ENCODE measurements at regions not wholly inside any gene's neighbourhood (a gene's known extent, or its start where the extent isn't known, plus 50 kb on each side); places are given as distances from the start of the nearest gene placed in this dataset.
A peak's percentile ranks its signal among the peaks of the same experiment; 100 is the strongest.
"Not testable (repeated sequence)": the region's sequence is repeated elsewhere in the genome, so short reads cannot be mapped to it uniquely, and the experiment has no call there.

DNA sequence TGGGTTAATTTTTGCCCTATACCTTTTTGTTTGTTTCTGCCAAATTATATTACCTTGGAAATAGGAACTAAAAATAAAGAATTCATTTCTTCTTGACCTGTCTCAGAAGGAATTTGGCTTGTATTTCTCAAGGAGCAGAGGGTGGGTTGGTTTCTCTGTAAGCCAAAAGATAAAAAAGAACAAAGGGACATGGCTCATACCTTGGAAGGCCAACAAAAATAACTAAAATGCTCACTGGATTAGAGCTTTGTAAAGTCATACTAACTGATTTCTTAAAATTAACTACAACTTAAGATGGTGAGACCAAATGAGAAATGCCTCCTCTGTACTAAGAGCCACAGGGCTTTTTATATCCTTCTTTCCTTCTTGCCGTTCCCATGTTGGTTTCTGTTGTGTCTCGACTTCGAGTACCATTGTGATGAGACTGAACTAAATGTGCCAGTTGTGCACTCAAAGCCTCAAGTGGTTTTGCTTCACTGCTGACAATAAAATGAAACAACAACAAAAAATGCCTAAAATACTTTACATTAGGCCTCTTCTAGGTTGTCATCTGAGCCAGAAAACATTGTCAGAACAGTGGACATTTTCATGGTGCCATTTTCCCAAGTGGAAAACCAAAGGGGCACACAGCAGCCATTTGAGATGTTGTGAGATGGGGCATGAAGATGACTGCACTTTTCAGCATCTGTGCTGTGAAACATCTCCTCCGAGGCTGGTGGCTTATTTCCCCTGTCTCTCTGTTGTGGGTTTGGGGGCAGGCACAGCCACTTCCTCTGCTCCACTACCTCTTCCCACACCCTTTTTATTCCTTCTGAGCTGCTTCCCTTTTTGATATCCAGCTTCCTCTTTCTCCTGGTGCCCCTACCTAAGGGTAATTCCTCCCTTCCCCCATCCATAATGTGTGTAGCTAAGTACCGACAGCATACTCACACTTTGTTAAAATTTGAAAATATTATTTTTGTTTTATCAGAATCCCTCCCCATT is 51.8 kb upstream of the AGR3 start:
- DNase-seq, result no peak

DNA sequence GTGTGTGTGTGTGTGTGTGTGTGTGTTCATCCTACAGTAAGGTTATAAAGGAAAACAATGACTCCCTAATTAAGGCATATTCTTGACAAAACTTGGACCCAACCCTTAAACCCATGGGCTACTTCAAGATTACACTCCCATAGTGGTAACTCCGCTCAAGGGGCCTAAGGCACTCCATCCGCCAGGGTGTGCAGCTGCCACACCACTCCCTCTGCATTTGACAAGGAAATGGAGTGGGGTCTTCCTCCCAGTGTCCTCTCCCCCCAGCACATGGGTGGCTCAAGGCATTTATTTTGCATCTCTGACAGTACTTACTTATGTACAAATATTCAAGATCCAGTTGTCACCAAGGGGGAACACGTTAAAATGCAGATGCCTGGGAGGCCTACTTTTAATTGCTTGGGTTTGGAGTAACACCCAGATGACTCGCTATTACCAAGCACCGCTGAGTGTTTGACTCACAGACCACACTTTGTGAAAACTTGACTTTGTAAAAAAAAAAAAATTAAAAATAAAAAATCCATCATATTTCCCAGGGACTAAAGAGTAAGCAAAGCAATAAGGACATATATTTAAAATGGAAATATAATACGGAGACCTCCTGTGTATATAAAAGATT is 53.0 kb upstream of the AGR3 start:
- peak; percentile 9 for DNase-seq

DNA sequence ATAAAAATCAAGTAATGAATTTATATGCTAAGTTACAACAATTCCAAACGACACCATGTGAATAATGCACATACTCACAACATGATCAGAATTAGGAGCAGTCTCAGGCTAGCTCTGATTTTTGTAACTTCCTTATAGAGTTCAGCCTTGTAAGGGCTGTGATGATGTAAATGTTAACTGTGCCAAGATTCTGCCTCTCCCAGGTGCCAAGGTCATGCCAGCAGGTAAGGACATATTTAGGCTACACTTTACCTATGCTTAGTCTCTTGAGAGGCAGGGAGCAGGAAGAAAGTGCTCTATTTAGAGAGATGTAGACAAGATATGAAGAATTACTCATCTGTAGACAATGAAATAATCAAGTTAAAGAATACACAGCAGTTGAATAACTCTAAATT is 53.6 kb upstream of the AGR3 start:
- no peak for DNase-seq

DNA sequence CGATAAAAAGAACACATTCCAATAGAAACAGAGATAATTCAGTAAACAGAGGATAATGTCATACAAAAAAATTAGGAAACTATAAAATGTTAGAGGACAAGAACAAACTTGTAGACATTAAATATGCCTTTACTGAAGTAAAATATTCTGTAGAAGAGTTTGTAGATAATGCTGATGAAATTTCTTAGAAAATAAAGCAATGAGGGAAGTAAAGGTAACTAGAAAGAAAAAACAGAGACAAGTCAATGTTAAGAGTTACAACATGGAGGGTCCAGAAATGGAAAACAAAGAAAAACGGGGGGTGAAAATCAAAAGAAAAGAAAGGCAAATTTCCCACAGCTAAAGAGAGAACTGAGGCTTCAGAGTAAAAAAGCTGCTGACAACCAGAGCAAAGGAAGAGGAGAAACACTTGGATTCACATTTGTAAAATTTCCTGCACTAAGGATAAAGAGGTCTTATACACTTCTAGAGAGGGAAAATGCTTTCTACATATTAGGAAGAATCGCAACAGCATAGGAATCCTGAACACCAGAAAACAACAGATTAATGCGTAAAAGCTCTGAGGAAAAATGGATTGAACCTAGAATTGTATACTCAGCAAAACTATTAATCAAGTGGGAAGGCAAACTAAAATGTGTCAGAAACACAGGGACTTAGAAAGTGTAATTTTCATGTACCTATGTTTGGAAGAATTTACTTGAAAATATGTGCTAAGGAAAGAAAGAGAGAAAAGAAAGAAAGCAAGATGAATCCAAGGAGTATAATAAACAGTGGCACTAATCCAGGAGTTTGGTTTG is 55.0 kb upstream of the AGR3 start:
- DNase-seq, result no peak

DNA sequence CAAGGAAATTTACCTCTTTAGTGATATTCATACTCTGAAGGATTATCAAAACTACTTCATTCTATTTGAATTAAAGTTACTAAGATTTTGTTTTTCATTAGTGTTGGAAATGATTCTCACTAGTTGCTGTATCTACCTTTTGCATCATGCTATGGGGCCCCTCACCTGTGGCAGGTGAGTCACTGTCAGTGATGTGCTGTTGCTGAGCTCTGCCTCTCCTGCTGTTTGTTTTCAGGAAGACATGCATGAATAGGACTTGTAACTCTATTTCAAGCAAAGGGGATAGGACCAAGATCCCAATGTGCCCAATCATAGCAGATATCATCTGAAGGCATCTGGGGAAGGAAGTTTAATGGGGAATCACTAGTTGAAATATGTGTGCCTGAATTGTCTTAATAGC is 57.4 kb upstream of the AGR3 start:
- no peak for DNase-seq

DNA sequence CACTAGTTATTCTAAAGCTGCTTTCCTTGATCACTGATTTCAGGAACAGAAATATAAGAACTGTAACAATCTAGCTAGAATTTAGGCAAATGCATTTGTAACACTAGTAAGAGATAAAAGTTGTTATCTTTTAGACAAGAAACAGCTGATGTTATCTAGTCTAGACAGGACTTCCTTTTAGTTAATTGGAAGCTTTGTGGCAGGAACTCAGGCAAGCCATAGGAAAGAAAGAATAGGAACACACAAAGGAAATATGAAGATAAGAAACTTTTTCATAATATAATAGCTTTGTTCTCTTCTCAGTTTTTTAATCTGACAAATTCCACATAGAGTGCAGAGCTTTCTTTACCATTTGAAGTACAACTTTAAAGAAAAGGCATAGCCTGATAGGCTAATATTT is 59.0 kb upstream of the AGR3 start:
- DNase-seq, result no peak

DNA sequence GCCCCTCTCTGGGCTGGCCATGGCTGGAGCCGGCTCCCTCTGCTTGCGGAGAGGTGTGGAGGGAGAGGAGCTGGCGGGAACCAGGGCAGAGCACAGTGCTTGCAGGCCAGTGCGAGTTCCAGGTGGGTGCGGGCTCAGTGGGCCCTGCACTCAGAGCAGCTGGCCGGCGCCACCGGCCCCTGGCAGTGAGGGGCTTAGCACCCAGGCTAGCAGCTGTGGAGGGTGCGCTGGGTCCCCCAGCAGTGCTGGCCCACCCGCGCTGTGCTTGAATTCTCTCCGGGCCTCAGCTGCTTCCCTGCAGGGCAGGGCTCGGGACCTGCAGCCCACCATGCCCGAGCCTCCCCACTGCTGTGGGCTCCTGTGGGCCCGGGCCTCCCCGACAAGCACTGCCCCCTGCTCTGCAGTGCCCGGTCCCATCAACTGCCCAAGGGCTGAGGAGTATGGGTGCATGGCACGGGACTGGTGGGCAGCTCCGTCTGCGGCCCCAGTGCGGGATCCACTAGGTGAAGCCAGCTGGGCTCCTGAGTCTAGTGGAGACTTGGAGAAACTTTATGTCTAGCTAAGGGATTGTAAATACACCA is 61.2 kb upstream of the AGR3 start:
- DNase-seq, result no peak

DNA sequence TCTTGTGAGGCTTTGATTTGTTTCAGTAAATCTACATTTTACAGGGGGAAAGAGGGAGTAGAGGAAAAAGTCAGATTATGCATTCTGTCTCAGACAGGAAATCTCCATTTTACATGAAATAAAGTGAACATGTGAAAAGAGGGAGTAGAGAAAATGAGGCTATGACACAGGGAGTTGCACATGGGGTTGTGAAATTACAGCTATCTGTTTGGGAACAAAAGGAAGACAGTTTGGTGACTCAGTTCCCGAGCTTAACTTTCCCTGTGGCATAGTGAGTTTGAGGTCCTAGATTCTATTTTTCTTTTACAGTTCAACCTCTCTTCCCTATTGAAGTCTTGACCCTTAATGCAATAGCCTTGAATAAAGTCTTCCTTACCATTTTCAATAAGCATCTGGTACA is 63.2 kb upstream of the AGR3 start:
- DNase-seq, result no peak

DNA sequence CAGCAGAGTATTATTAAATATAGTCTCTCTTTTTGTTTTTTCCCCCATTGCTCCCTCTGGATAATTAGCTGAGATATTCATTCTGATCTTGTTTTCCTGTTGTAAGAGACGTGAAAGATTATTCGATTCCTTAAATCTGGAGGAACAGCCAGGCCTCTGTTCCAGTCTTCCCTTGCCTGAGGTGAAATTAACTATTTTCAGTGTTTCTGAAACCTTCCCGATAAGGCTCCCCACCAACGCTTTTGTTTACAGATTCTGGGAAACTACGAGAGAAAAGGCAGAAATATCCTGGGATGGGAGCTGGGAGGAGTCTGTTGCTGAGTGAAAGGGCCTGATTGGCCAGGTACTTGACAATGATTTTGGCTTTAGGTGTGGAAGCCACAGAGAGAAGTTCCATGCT is 63.6 kb upstream of the AGR3 start:
- no peak for DNase-seq

DNA sequence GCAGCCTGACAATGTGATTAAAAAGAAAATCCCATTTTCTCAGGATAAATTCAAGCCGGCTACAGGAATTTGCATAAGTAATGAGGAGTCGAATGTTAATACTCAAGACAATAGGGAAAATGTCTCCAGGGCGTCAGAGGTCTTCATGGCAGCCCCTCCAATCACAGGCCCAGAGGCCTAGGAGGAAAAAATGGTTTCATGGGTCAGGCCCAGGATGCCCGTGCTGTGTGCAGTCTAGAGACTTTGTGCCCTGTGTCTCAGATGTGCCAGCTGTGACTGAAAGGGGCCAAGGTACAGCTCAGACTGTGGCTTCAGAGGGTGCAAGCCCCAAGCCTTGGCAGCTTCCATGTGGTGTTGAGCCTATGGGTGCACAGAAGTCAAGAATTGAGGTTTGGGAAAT is 66.3 kb upstream of the AGR3 start:
- DNase-seq, result not testable (repeated sequence)

DNA sequence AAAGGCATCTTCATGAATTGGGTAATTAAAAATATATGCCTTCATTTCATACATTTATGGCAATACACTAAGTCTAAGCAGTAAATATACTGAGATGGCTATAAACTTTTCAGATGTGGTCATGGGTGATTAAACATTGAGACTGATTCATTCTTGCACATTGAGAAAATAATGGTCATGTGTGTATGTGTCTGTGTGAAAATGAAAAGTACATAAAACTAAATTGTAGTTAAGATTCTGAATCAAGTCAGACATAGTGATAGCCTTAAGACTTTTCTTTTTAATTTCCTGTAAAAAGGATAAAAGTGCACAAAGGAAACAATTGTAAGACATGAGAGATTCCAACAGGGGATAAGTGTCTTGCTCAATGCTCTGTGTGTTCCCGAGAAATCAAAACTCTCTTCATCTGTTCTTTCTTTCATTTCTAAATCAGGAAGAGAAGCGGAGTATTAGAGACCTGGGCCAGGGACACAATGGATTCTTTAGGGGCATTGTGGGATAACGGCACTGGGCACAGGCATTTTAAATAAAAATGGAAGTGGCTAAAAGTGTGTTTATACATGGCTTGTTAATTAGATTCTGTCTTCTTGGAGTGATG is 69.8 kb upstream of the AGR3 start:
- no peak for DNase-seq

DNA sequence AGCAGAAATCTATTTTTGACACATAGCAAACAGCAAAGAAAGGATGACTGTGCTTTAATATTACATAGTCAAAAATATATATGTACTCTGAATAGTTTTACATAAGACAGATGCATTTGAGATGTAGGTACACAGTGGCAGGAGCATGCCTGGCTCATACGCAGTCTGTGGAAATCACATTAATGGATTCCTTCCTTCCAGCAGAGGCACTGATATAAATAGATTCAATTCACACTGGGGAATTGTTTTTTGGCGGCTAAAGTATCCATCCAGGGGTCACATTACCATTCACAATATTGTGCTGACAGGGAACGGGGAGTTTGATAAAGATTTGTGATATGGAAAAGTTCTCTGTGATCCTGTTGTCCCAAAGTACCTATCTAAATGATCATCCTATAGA is 72.5 kb upstream of the AGR3 start:
- DNase-seq, result no peak

DNA sequence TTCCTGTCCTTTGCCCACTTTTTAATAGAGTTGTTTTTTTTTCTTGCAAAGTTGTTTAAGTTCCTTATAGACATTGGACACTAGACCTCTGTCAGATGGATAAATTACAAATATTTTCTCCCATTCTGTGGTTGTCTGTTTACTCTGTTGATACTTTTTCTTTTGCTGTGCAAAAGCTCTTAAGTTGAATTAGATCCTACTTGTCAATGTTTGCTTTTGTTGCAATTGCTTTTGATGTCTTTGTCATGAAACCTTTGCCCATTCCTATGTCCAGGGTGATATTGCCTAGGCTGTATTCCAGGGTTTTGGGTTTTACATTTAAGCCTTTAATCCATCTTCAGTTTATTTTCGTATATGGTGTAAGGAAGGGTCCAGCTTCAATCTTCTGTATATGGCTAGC is 76.9 kb upstream of the AGR3 start:
- DNase-seq, result no peak

DNA sequence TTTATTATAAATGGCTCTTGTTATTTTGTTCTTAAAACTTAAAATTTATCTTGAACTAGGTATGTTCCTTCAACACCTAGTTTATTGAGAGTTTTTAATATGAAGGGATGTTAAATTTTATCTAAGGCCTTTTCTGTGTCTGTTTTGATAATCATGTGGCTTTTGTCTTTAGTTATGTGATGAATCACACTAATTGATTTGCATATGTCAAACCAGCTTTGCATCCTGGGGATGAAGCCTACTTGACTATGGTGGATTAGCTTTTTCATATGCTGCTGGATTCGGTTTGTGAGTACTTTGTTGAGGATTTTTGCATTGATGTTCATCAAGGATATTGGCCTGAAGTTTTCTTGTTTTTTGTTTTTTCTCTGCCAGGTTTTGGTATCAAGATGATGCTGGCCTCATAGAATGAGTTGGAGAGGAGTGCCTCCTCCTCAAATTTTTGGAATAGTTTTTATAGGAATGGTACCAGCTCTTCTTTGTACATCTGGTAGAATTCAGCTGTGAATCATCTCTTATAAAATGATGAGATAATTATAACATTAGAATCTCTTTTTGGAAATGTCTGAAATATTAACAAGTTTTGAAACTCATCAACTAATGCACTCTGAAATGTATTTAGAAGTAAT is 78.7 kb upstream of the AGR3 start:
- no peak for DNase-seq

DNA sequence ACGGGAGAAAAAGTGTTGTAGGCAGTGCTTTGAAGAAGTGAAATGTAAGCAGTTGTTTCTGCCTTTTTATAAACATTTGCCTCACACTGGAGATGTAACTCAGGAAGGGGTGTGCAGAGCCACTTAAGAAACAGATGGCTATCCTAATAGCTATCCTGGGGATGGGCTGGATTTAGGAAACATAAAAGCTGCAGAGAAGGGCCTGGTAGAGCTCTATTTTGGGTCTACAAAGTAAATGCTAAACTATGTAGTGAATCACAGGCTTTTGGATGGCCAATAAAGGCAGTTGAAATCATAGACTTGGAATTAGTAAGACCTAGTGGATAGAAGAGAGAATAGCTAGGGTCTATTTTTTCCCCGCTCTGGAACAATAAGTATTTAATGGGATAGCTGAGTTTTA is 79.9 kb upstream of the AGR3 start:
- DNase-seq, result no peak

DNA sequence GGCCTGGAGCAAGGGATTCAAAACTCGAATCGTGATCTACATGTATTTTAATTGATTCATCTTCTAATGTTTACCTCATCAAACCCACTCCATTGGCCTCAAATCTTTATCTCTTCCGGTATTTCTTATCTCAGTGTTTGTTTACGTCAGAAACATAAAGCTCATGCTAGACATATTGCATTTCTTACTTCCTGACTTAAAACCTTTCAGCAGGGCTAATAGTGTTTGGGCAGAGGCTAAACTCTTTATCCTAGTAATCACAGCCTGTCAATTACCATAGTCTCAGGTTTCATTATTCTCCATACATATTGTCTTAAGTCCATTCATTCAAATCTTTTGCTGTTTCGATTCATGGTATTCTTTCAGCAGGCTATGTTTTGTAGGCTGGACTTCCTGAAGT is 81.3 kb upstream of the AGR3 start:
- no peak for DNase-seq

DNA sequence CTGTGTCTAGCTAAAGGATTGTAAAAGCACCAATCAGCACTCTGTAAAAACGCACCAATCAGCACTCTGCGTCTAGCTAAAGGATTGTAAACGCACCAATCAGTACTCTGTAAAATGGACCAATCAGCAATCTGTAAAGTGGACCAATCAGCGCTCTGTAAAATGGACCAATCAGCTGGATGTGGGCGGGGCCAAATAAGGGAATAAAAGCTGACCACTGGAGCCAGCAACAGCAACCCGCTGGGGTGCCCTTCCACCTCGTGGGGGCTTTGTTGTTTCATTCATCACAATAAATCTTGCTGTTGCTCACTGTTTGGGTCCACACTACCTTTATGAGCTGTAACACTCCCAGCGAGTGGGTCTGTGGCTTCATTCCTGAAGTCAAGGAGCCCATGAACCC is 83.9 kb upstream of the AGR3 start:
- not testable (repeated sequence) for DNase-seq

DNA sequence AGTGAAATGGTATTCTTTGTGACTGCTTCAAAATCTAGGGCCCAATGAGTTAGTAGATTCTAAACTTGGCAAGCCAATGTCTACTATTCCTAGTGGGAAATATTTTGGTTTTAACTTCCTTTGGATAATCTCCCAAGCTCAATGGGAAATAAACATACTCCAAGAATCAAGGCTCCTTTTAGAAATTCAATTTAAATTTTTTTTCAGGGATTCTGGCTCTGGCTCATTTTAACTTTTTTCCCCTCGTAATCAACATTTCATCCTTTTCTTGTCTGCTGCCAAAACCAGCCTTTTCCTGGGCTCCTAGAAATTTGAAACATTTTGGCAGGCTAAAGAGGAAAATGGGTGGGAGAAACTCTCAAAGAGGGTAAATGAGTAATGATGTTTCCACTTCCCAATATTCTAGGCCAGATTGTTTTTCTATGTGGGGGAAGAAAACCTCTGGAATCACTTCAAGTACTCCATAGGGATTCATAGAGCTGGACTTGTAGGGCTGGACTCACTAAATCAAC is 85.6 kb upstream of the AGR3 start:
- DNase-seq, result no peak

DNA sequence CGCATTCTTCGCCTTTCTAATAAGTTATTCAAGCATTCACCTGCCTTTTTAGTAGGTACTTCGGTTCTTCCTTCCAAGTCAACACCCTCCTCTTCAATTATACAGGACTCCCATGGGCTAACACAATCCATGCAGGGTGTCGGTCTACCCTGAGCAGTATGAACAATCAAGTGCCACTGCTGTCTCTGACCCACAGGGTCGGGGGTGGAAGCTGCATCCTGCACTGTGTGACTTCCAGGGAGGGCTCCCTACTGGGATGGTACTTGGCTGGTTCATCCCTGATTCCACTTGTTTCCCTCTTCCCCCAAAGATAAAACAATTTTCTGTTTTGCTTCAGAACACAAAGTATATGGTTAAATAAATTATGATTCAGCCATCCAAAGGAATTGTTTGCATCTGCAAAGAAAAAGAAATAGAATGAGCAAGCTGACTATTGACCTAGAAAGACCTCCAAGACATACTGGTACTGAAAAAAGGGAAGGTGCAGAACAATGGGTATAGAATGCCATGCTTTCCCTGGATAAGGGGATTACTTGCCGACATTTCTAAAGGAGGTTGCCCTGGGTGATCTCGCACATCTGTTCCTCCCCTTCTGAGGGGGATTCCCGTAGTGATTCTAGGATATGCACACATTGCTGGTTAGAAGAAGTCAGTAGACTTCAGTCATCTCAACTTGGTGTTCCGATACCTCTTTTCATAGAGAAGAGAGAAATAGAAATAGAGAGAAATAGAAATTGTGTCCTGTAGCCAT is 89.1 kb upstream of the AGR3 start:
- DNase-seq, result no peak

DNA sequence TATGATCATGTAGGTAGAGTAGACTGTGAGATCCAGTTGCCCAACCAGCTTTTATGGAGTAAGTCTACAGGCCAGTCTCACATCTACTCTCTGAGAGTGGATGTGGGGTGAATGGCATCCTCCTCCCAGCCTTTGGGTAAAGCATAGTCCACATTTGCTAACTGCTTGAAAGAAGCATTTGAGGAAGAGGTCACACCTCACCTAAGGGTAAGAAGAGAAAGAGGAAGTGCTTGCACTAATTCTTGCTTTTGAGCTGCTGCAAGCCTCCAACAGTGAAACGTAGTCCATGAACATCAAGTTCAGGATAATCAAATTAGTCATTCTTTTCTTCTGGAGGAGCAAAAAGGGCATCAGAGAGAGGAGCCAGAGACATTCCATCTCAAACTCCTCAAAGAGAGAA is 93.9 kb upstream of the AGR3 start:
- DNase-seq, result no peak

Measured in stimulated activated naive CD4-positive, alpha-beta T cell treated with Interleukin-2 at 50 U/mL for 16 hours (primary cell).